GM18507 (cell line): ENCODE measurements at regions not wholly inside any gene's neighbourhood (a gene's known extent, or its start where the extent isn't known, plus 50 kb on each side); places are given as distances from the start of the nearest gene placed in this dataset.

ENCODE experiments used
- DNase-seq: peaks from one replicate; pipeline ENCODE4 v3.0.0; 2011; ENCODE audit warnings: low read depth; ENCODE audit not compliant: insufficient read length; ENCODE audit errors: extremely low spot score
- FAIRE-seq: peaks from 2 replicates; lab custom pipeline; 2011; peaks lifted over from hg19 to GRCh38; lab: Jason Lieb, UNC

GRCh38 chr1:4029376-4029775, 129.3 kb upstream of the C1orf174 start:
- FAIRE-seq = no peak
- DNase-seq = no peak

- FAIRE-seq (no peak), DNase-seq (no peak)
Observed at GRCh38 chr1:4032571-4032970, 132.5 kb upstream of the C1orf174 start.

GRCh38 chr1:4033129-4033676, 133.1 kb upstream of the C1orf174 start:
- FAIRE-seq (no peak), DNase-seq (no peak)

- FAIRE-seq = no peak
Observed at GRCh38 chr1:4033713-4034112, 133.6 kb upstream of the C1orf174 start.

GRCh38 chr1:4034318-4034887, 134.3 kb upstream of the C1orf174 start:
- DNase-seq (no peak), FAIRE-seq (no peak)

More at GRCh38 chr1:4033713-4034112, 133.6 kb upstream of the C1orf174 start:
- DNase-seq = no peak

GRCh38 chr1:4044967-4045366, 144.9 kb upstream of the C1orf174 start:
- DNase-seq (no peak), FAIRE-seq (no peak)

- FAIRE-seq (no peak), DNase-seq (no peak)
Observed at GRCh38 chr1:4045397-4046010, 145.4 kb upstream of the C1orf174 start.

- DNase-seq = no peak
Observed at GRCh38 chr1:4046836-4047461, 146.9 kb upstream of the C1orf174 start.

GRCh38 chr1:4047666-4048065, 147.6 kb upstream of the C1orf174 start:
- no peak for FAIRE-seq
- DNase-seq = no peak

More at GRCh38 chr1:4046836-4047461, 146.9 kb upstream of the C1orf174 start:
- FAIRE-seq = no peak

- no peak for DNase-seq
- no peak for FAIRE-seq
Observed at GRCh38 chr1:4048076-4048475, 148.0 kb upstream of the C1orf174 start.

GRCh38 chr1:4048921-4049320, 148.8 kb upstream of the C1orf174 start:
- FAIRE-seq (no peak), DNase-seq (no peak)

- DNase-seq = no peak
- FAIRE-seq = no peak
Observed at GRCh38 chr1:4050998-4051397, 150.9 kb upstream of the C1orf174 start.

- DNase-seq = no peak
- no peak for FAIRE-seq
Observed at GRCh38 chr1:4052657-4053056, 152.6 kb upstream of the C1orf174 start.

GRCh38 chr1:4053160-4053748, 153.2 kb upstream of the C1orf174 start:
- FAIRE-seq (no peak), DNase-seq (no peak)

- no peak for FAIRE-seq
- DNase-seq = no peak
Observed at GRCh38 chr1:4053774-4054173, 153.7 kb upstream of the C1orf174 start.

- no peak for FAIRE-seq
Observed at GRCh38 chr1:4055294-4055967, 155.4 kb upstream of the C1orf174 start.

GRCh38 chr1:4056422-4056821, 156.3 kb upstream of the C1orf174 start:
- FAIRE-seq (no peak), DNase-seq (no peak)

More at GRCh38 chr1:4055294-4055967, 155.4 kb upstream of the C1orf174 start:
- no peak for DNase-seq

GRCh38 chr1:4056989-4057388, 156.9 kb upstream of the C1orf174 start:
- FAIRE-seq = no peak

GRCh38 chr1:4057603-4058002, 157.5 kb upstream of the C1orf174 start:
- DNase-seq = no peak
- no peak for FAIRE-seq

More at GRCh38 chr1:4056989-4057388, 156.9 kb upstream of the C1orf174 start:
- no peak for DNase-seq

GRCh38 chr1:4058122-4058521, 158.1 kb upstream of the C1orf174 start:
- FAIRE-seq = no peak

More at GRCh38 chr1:4058122-4058521, 158.1 kb upstream of the C1orf174 start:
- DNase-seq = no peak
